KMS-11 (cell line): ENCODE measurements at regions not wholly inside any gene's neighbourhood (a gene's known extent, or its start where the extent isn't known, plus 50 kb on each side); places are given as distances from the start of the nearest gene placed in this dataset.

Experiments
- H2AFZ ChIP-seq: fragments of 200-600 bp; sonication (generic); 2 replicates; pipeline ENCODE4 v1.6.1; 2016; ENCODE audit warnings: antibody characterized with exemption, mixed run types, low read depth
- H3K27ac ChIP-seq: fragments of 200-600 bp; sonication (generic); 2 replicates; pipeline ENCODE4 v1.6.1; 2016; ENCODE audit warnings: mild to moderate bottlenecking, mixed run types
- H3K27me3 ChIP-seq: fragments of 200-600 bp; sonication (generic); 2 replicates; pipeline ENCODE4 v1.6.1; 2017; ENCODE audit warnings: mild to moderate bottlenecking, low read depth, mixed run types, moderate library complexity; ENCODE audit not compliant: insufficient read depth
- H3K36me3 ChIP-seq: fragments of 200-600 bp; sonication (generic); 2 replicates; pipeline ENCODE4 v1.6.1; 2017; ENCODE audit warnings: mild to moderate bottlenecking, mixed run types; ENCODE audit not compliant: insufficient read depth
- H3K4me1 ChIP-seq: fragments of 200-600 bp; sonication (generic); 2 replicates; pipeline ENCODE4 v1.6.1; 2016; ENCODE audit warnings: mild to moderate bottlenecking, low read depth, mixed run types; ENCODE audit not compliant: poor library complexity, severe bottlenecking
- H3K4me2 ChIP-seq: fragments of 200-600 bp; sonication (generic); 2 replicates; pipeline ENCODE4 v1.7.0; 2016; ENCODE audit warnings: mild to moderate bottlenecking, mixed run types
- H3K4me3 ChIP-seq: fragments of 200-600 bp; sonication (generic); IDR thresholded peaks from 2 replicates; pipeline ENCODE4 v1.6.1; 2017; ENCODE audit warnings: low read depth, low read length, mixed read lengths; ENCODE audit not compliant: insufficient read depth
- H3K79me2 ChIP-seq: fragments of 200-600 bp; sonication (generic); 2 replicates; pipeline ENCODE4 v1.6.1; 2016; ENCODE audit warnings: low read depth, mixed run types; ENCODE audit not compliant: insufficient read depth
- H3K9ac ChIP-seq: fragments of 200-600 bp; sonication (generic); 2 replicates; pipeline ENCODE4 v1.6.1; 2016; ENCODE audit warnings: mild to moderate bottlenecking, mixed run types
- H4K20me1 ChIP-seq: fragments of 200-600 bp; sonication (generic); 2 replicates; pipeline ENCODE4 v1.6.1; 2016; ENCODE audit warnings: mild to moderate bottlenecking, mixed run types; ENCODE audit not compliant: insufficient read depth
- CTCF ChIP-seq: fragments of 200-600 bp; sonication (generic); conservative IDR thresholded peaks from 2 replicates; pipeline ENCODE4 v1.6.1; 2017; ENCODE audit warnings: low read depth, mild to moderate bottlenecking, antibody characterized with exemption, low read length, moderate library complexity, mixed read lengths

- H3K4me1 ChIP-seq: peaks cover 3% of the 10 kb centered on the region
- H4K20me1 ChIP-seq: no peaks in the 10 kb centered on the region
- no peak overlapping the region for H3K4me3 ChIP-seq
- no peak overlapping the region for H3K9ac ChIP-seq
- no peak overlapping the region for H3K4me2 ChIP-seq
- no peaks in the 10 kb centered on the region for H3K79me2 ChIP-seq
- no peak for TF ChIP-seq CTCF
- H3K27ac ChIP-seq: no peak overlapping the region
- no peaks in the 10 kb centered on the region for H3K36me3 ChIP-seq
- H3K27me3 ChIP-seq: no peaks in the 10 kb centered on the region
- no peak overlapping the region for H2AFZ ChIP-seq
These were observed 50.0 kb upstream of the CCL1 start for GRCh38 chr17:34412965-34413441.
